Panc1 (cell line): ENCODE measurements at regions not wholly inside any gene's neighbourhood (a gene's known extent, or its start where the extent isn't known, plus 50 kb on each side); places are given as distances from the start of the nearest gene placed in this dataset.
"Not testable (repeated sequence)": the region's sequence is repeated elsewhere in the genome, so short reads cannot be mapped to it uniquely, and the experiment has no call there.

Experiments used
- ATAC-seq: fragments of 200-7000 bp; cut with Tn5 transposase; 2 replicates; pipeline ENCODE4 v1.9.1; 2020; ENCODE audit warnings: mild to moderate bottlenecking, moderate library complexity
- BruUV-seq: library from RNA; stranded (reverse); fragments of 400-500 nt; replicated peaks from 2 replicates; lab custom pipeline; 2021; lab: Mats Ljungman, UMichigan
- CTCF ChIA-PET: fragments of 300-600 bp; sonication (Branson Sonifier 250); formaldehyde crosslinking; loops from one replicate; lab custom pipeline; 2022; ENCODE audit warnings: antibody characterized with exemption; lab: Charles Lee
- POLR2A ChIA-PET: fragments of 300-600 bp; sonication (Branson Sonifier 250); formaldehyde crosslinking; loops from one replicate; lab custom pipeline; 2022; ENCODE audit warnings: antibody characterized with exemption; lab: Charles Lee
- DNase-seq: peaks from one replicate; pipeline ENCODE4 v3.0.0-alpha.2; 2010; ENCODE audit warnings: low read depth, low spot score
- H3K27ac ChIP-seq: 2 replicates; pipeline ENCODE4 v1.5.1; 2011; ENCODE audit warnings: mild to moderate bottlenecking, low read length, inconsistent platforms
- H3K27me3 ChIP-seq: fragments of 200-500 bp; sonication (Bioruptor generic); 2 replicates; pipeline ENCODE4 v1.6.0; 2014; ENCODE audit warnings: low read length, inconsistent platforms; ENCODE audit not compliant: control insufficient read depth, insufficient read depth
- H3K36me3 ChIP-seq: fragments of 200-500 bp; sonication (Bioruptor generic); 2 replicates; pipeline ENCODE4 v1.5.1; 2014; ENCODE audit warnings: inconsistent platforms, mild to moderate bottlenecking, low read length, moderate library complexity; ENCODE audit not compliant: control insufficient read depth, insufficient read depth
- H3K4me1 ChIP-seq: 2 replicates; pipeline ENCODE4 v1.5.1; 2011; ENCODE audit warnings: inconsistent platforms, mild to moderate bottlenecking, low read length, moderate library complexity; ENCODE audit not compliant: control insufficient read depth, insufficient read depth
- H3K4me3 ChIP-seq, 2 experiments: 2 replicates each; pipeline ENCODE4 v1.5.1; 2011 to 2012; ENCODE audit warnings: low read depth in 2 of 2, low read length in 2 of 2, mild to moderate bottlenecking in 2 of 2, inconsistent platforms in 1 of 2, moderate library complexity in 1 of 2
- H3K9me3 ChIP-seq: fragments of 200-500 bp; sonication (Bioruptor generic); 2 replicates; pipeline ENCODE4 v1.5.1; 2014; ENCODE audit warnings: low read depth, mild to moderate bottlenecking, inconsistent platforms, low read length, moderate library complexity; ENCODE audit not compliant: control insufficient read depth, insufficient read depth
- POLR2AphosphoS5 ChIP-seq: IDR thresholded peaks from 2 replicates; pipeline ENCODE4 v1.6.1; 2012; ENCODE audit warnings: mild to moderate bottlenecking, low read depth, low read length, moderate library complexity
- SIN3A ChIP-seq: IDR thresholded peaks from 2 replicates; pipeline ENCODE4 v1.6.1; 2012; ENCODE audit warnings: low read depth, mild to moderate bottlenecking, low read length, moderate library complexity, borderline replicate concordance; ENCODE audit not compliant: insufficient read depth
- TCF7L2 ChIP-seq: IDR thresholded peaks from 2 replicates; pipeline ENCODE4 v1.6.1; 2011; ENCODE audit warnings: mild to moderate bottlenecking, low read depth, low read length, inconsistent platforms
- in situ Hi-C: cut with HindIII; loops from 2 replicates; pipeline ENCODE4 v1.10.0; 2016; ENCODE audit warnings: low sequenced_read_pairs, low pct_unique_long_range_greater_than_20kb
- intact Hi-C: fragments of 100-400 bp; cut with micrococcal nuclease; formaldehyde crosslinking; loops from one replicate; pipeline ENCODE4 v1.10.0; 2022; ENCODE audit not compliant: unreplicated experiment
- TF ChIP-seq, protein P1 (sequence below): fragments of 450-650 bp; IDR thresholded peaks from 2 replicates; pipeline ENCODE4 v1.5.1; 2017; ENCODE audit warnings: mild to moderate bottlenecking
- TF ChIP-seq, protein P2 (sequence below), 2 experiments: IDR thresholded peaks; 2 replicates each; pipeline ENCODE4 v1.6.1; 2011 to 2012; ENCODE audit warnings: low read depth in 2 of 2, control low read depth in 1 of 2, low read length in 1 of 2, mild to moderate bottlenecking in 1 of 2, moderate library complexity in 1 of 2; ENCODE audit not compliant: insufficient read depth in 1 of 2

DNA sequence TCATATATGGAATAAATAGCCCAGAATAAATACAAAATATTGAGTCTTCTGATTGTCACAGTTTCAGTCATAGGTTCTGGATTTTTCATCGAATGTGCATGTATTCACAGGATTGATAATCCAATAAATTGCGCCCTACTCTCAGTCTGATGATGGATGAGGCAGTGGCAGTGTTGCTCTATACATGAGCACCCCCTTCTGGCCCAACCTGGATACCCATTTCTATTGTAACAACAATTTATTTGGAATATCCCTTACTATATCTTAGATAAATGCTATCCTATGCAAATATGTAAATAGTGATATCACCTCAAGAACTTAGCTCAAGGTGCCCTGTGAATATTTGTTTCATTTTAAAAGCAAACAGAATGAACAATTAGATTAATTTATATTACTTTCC, 733.7 kb upstream of the PABPC4L start:
- H3K27ac ChIP-seq, result no peak overlapping the region
- TF ChIP-seq POLR2AphosphoS5, result no peak
- TF ChIP-seq, protein P1, sequence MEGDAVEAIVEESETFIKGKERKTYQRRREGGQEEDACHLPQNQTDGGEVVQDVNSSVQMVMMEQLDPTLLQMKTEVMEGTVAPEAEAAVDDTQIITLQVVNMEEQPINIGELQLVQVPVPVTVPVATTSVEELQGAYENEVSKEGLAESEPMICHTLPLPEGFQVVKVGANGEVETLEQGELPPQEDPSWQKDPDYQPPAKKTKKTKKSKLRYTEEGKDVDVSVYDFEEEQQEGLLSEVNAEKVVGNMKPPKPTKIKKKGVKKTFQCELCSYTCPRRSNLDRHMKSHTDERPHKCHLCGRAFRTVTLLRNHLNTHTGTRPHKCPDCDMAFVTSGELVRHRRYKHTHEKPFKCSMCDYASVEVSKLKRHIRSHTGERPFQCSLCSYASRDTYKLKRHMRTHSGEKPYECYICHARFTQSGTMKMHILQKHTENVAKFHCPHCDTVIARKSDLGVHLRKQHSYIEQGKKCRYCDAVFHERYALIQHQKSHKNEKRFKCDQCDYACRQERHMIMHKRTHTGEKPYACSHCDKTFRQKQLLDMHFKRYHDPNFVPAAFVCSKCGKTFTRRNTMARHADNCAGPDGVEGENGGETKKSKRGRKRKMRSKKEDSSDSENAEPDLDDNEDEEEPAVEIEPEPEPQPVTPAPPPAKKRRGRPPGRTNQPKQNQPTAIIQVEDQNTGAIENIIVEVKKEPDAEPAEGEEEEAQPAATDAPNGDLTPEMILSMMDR, result peak; percentile 46; the same call in 1 of the 2 replicates
- BruUV-seq, result no TSS peak
- H3K9me3 ChIP-seq, result no peaks in the 10 kb centered on the region
- intact Hi-C loops, result no loop called here
- no peaks in the 10 kb centered on the region for H3K4me1 ChIP-seq
- ChIA-PET POLR2A (no interaction called here), CTCF (no interaction called here)
- ATAC-seq, result no peak
- in situ Hi-C loops, result no loop called here
- no peaks in the 10 kb centered on the region for H3K27me3 ChIP-seq
- no peaks in the 10 kb centered on the region for H3K36me3 ChIP-seq
- no peak overlapping the region for H3K4me3 ChIP-seq
- no peak for DNase-seq

DNA sequence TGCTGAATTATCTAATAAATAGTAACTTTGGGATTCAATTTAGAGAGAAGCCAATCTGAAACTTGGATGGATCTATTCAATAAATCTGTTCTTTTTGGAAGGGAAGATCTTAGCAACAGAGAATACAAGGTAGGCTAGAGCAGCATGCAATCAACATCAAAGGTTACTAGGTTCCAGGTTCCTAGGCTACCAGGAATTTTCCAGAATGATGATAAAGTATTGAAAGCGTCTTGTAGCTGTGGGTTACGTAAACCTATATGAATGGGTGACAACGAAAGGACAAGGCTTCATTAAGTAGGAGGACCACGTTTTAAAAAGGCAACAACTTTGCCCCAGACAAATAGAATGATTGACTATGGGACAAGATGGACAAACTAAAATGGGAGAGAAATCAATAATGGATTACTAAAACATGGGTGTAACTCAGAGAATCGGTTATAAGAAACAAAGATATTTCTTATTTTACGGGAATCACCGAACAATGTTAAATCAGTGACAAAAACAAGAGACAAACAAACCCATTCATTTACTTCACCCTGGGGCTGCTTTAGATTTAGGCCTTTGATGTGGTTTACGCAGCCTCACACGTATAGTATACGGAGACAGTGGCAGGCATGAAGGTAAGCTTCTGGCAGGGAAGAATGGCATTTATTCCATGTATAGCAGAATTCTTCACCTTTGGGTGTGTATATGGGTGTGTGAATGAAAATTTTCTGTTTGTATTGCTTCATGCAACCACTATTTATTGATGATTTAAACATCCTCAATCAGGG, 732.6 kb upstream of the PABPC4L start:
- DNase-seq, result no peak
- ChIA-PET CTCF (no interaction called here), POLR2A (no interaction called here)
- Histone ChIP-seq H3K27me3 (no peaks in the 10 kb centered on the region), H3K27ac (no peak overlapping the region), H3K9me3 (no peaks in the 10 kb centered on the region), H3K4me1 (no peaks in the 10 kb centered on the region), H3K36me3 (no peaks in the 10 kb centered on the region), H3K4me3 (no peak overlapping the region)
- TF ChIP-seq POLR2AphosphoS5, result no peak
- TF ChIP-seq, protein P1, result no peak
- TF ChIP-seq SIN3A, result no peak
- no peak for ATAC-seq
- in situ Hi-C loops (no loop called here), intact Hi-C loops (no loop called here)
- no TSS peak for BruUV-seq

DNA sequence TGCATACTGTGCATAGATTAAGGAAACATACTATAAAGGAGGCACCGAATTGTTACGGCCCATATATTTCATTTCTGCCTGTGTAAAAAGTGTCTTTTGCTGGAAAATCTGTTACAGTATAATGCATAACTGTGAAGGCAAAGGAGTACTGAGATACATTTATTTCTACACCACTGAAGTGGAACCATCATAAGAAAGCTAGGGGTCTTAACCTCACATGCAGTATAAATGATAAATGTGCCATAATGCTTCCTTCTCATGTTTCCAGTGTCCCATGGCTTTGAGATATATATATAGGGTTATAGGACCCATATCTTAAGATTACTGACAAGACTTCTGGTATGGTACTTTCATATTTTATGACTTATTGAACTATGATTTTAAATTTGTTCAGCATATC, 713.8 kb upstream of the PABPC4L start:
- no peak for DNase-seq
- Histone ChIP-seq H3K4me3 (no peak overlapping the region), H3K27ac (no peak overlapping the region), H3K9me3 (no peaks in the 10 kb centered on the region), H3K36me3 (no peaks in the 10 kb centered on the region), H3K4me1 (no peaks in the 10 kb centered on the region), H3K27me3 (no peaks in the 10 kb centered on the region)
- intact Hi-C loops (no loop called here), in situ Hi-C loops (no loop called here)
- no peak for ATAC-seq
- no TSS peak for BruUV-seq
- ChIA-PET POLR2A (no interaction called here), CTCF (no interaction called here)
- TF ChIP-seq SIN3A, result no peak
- TF ChIP-seq, protein P2, sequence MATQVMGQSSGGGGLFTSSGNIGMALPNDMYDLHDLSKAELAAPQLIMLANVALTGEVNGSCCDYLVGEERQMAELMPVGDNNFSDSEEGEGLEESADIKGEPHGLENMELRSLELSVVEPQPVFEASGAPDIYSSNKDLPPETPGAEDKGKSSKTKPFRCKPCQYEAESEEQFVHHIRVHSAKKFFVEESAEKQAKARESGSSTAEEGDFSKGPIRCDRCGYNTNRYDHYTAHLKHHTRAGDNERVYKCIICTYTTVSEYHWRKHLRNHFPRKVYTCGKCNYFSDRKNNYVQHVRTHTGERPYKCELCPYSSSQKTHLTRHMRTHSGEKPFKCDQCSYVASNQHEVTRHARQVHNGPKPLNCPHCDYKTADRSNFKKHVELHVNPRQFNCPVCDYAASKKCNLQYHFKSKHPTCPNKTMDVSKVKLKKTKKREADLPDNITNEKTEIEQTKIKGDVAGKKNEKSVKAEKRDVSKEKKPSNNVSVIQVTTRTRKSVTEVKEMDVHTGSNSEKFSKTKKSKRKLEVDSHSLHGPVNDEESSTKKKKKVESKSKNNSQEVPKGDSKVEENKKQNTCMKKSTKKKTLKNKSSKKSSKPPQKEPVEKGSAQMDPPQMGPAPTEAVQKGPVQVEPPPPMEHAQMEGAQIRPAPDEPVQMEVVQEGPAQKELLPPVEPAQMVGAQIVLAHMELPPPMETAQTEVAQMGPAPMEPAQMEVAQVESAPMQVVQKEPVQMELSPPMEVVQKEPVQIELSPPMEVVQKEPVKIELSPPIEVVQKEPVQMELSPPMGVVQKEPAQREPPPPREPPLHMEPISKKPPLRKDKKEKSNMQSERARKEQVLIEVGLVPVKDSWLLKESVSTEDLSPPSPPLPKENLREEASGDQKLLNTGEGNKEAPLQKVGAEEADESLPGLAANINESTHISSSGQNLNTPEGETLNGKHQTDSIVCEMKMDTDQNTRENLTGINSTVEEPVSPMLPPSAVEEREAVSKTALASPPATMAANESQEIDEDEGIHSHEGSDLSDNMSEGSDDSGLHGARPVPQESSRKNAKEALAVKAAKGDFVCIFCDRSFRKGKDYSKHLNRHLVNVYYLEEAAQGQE (IDR thresholded peaks at IDR 0.05; ENCODE audit: insufficient read depth in 1 of 2, low read depth in 2 of 2, low read length in 1 of 2), result no peak
- TF ChIP-seq POLR2AphosphoS5, result no peak
- no peak for TF ChIP-seq TCF7L2
- TF ChIP-seq, protein P1, result no peak

DNA sequence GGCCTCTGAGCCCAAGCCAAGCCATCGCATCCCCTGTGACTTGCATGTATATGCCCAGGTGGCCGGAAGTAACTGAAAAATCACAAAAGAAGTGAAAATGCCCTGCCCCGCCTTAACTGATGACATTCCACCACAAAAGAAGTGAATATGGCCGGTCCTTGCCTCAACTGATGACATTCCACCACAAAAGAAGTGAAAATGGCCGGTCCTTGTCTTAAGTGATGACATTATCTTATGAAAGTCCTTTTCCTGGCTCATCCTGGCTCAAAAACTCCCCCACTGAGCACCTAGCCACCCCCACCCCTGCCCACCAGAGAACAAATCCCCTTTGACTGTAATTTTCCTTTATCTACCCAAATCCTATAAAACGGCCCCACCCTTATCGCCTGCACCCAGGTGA, 712.7 kb upstream of the PABPC4L start:
- ATAC-seq, BruUV-seq, H3K4me3 ChIP-seq, H3K36me3 ChIP-seq, H3K4me1 ChIP-seq, CTCF ChIA-PET, POLR2A ChIA-PET, intact Hi-C loops, H3K27ac ChIP-seq, DNase-seq, H3K27me3 ChIP-seq, H3K9me3 ChIP-seq, in situ Hi-C loops: not testable (repeated sequence)
